Endothelial cell of umbilical vein (primary cell): ENCODE measurements at regions not wholly inside any gene's neighbourhood (a gene's known extent, or its start where the extent isn't known, plus 50 kb on each side); places are given as distances from the start of the nearest gene placed in this dataset.

Source experiments
- BruUV-seq: library from RNA; stranded (reverse); fragments of 400-500 nt; replicated peaks from 2 replicates; lab custom pipeline; 2021; lab: Mats Ljungman, UMichigan
- CTCF ChIA-PET: fragments of 300-600, 350-600 bp; sonication (Branson Sonifier 250); formaldehyde crosslinking; loops from one replicate; lab custom pipeline; 2021; ENCODE audit warnings: antibody characterized with exemption, inconsistent platforms; lab: Charles Lee
- POLR2A ChIA-PET: fragments of 300-600, 350-600 bp; sonication (Branson Sonifier 250); formaldehyde crosslinking; loops from one replicate; lab custom pipeline; 2021; ENCODE audit warnings: antibody characterized with exemption, inconsistent platforms; lab: Charles Lee
- DNase-seq: peaks from one replicate; pipeline ENCODE4 v3.0.0-alpha.2; 2011; ENCODE audit warnings: low read depth, low spot score
- FAIRE-seq: peaks from 2 replicates; lab custom pipeline; 2011; peaks lifted over from hg19 to GRCh38; lab: Jason Lieb, UNC
- H2AFZ ChIP-seq: 2 replicates; pipeline ENCODE4 v1.6.0; 2012; ENCODE audit warnings: low read depth, low read length, control low read depth, inconsistent platforms
- H3K27ac ChIP-seq: 2 replicates; pipeline ENCODE4 v1.5.1; 2011; ENCODE audit warnings: low read depth, mild to moderate bottlenecking, control low read depth, low read length, moderate library complexity; ENCODE audit not compliant: insufficient read depth
- H3K27me3 ChIP-seq, 2 experiments: 2 replicates each; pipeline versions ENCODE4 v1.6.0 to v1.6.1; 2011; ENCODE audit warnings: low read length in 2 of 2, mixed read lengths in 1 of 2; ENCODE audit not compliant: control insufficient read depth in 2 of 2, insufficient read depth in 2 of 2
- H3K36me3 ChIP-seq, 2 experiments: 2 replicates in 1 of 2; 3 replicates in 1 of 2; pipeline ENCODE4 v1.5.1; 2011; ENCODE audit warnings: low read length in 2 of 2, mild to moderate bottlenecking in 1 of 2, moderate library complexity in 1 of 2; ENCODE audit not compliant: control insufficient read depth in 2 of 2, insufficient read depth in 2 of 2; ENCODE audit errors: extremely low read depth in 1 of 2
- H3K4me1 ChIP-seq: 3 replicates; pipeline ENCODE4 v1.5.1; 2011; ENCODE audit warnings: mild to moderate bottlenecking, low read length; ENCODE audit not compliant: control insufficient read depth, insufficient read depth; ENCODE audit errors: extremely low read depth
- H3K4me2 ChIP-seq: 2 replicates; pipeline ENCODE4 v1.6.1; 2011; ENCODE audit warnings: low read length, control low read depth, mixed read lengths; ENCODE audit not compliant: insufficient read depth
- H3K4me3 ChIP-seq, 3 experiments: fragments of 200-600 bp in 1 of 3; sonication (generic), shearing (Covaris generic) in 1 of 3; replicated peaks in 1 of 3; 2 replicates each; pipeline ENCODE4 v1.5.1; 2011 to 2016; ENCODE audit warnings: control low read depth in 3 of 3, low read length in 3 of 3, mild to moderate bottlenecking in 2 of 3, inconsistent platforms in 1 of 3, low read depth in 1 of 3, moderate library complexity in 1 of 3; ENCODE audit not compliant: insufficient read depth in 1 of 3
- H3K79me2 ChIP-seq: 2 replicates; pipeline ENCODE4 v1.6.0; 2012; ENCODE audit warnings: low read length, inconsistent platforms; ENCODE audit not compliant: control insufficient read depth, insufficient read depth
- H3K9ac ChIP-seq: replicated peaks from 2 replicates; pipeline ENCODE3; 2011; ENCODE audit warnings: low read length, control low read depth; ENCODE audit not compliant: insufficient read depth; ENCODE audit errors: extremely low read depth
- H3K9me1 ChIP-seq: replicated peaks from 3 replicates; pipeline ENCODE4 v1.6.0; 2011; ENCODE audit warnings: mild to moderate bottlenecking, low read length; ENCODE audit not compliant: control insufficient read depth, insufficient read depth; ENCODE audit errors: extremely low read depth
- H3K9me3 ChIP-seq: replicated peaks from 2 replicates; pipeline ENCODE4 v1.5.1; 2012; ENCODE audit warnings: low read length, inconsistent platforms; ENCODE audit not compliant: control insufficient read depth, insufficient read depth
- H4K20me1 ChIP-seq: replicated peaks from 2 replicates; pipeline ENCODE3; 2011; ENCODE audit warnings: mild to moderate bottlenecking, low read length; ENCODE audit not compliant: control insufficient read depth, insufficient read depth; ENCODE audit errors: extremely low read depth
- EZH2 ChIP-seq: IDR thresholded peaks from 2 replicates; pipeline ENCODE4 v1.6.1; 2012; ENCODE audit warnings: borderline replicate concordance, low read depth, mild to moderate bottlenecking, moderate library complexity, low read length, inconsistent platforms; ENCODE audit not compliant: severe bottlenecking
- FOS ChIP-seq: IDR thresholded peaks from 2 replicates; pipeline ENCODE4 v1.6.1; 2011; ENCODE audit warnings: mild to moderate bottlenecking, low read length, moderate library complexity, borderline replicate concordance; ENCODE audit not compliant: insufficient read depth
- GATA2 ChIP-seq: IDR thresholded peaks from 2 replicates; pipeline ENCODE4 v1.7.0; 2011; ENCODE audit warnings: low read depth, mild to moderate bottlenecking, moderate library complexity, mixed read lengths, low read length; ENCODE audit not compliant: insufficient read length, insufficient read depth
- JUN ChIP-seq: IDR thresholded peaks from 2 replicates; pipeline ENCODE4 v1.6.1; 2011; ENCODE audit warnings: borderline replicate concordance, low read depth; ENCODE audit not compliant: insufficient read length, insufficient read depth
- MYC ChIP-seq: IDR thresholded peaks from one replicate; pipeline ENCODE4 v1.6.1; 2011; ENCODE audit warnings: mild to moderate bottlenecking, low read depth, low read length
- POLR2A ChIP-seq: IDR thresholded peaks from 2 replicates; pipeline ENCODE4 v1.6.1; 2012; ENCODE audit warnings: low read depth, mild to moderate bottlenecking, control low read depth, low read length
- POLR2AphosphoS5 ChIP-seq: IDR thresholded peaks from 2 replicates; pipeline ENCODE4 v1.6.1; 2012; ENCODE audit warnings: low read depth, mild to moderate bottlenecking, control low read depth, low read length, moderate library complexity; ENCODE audit not compliant: insufficient read depth
- dilution Hi-C: fragments of 300-500 bp; cut with MboI; formaldehyde crosslinking; loops from one replicate; pipeline ENCODE4 v1.15.0; 2019; ENCODE audit warnings: low sequenced_read_pairs; ENCODE audit not compliant: extremely low pct_ligation_motif_present
- intact Hi-C: fragments of 100-400 bp; cut with micrococcal nuclease; formaldehyde crosslinking; loops from one replicate; pipeline ENCODE4 v1.10.0; 2022
- TF ChIP-seq, protein P1 (sequence below): IDR thresholded peaks from 2 replicates; pipeline ENCODE4 v1.6.1; 2011; ENCODE audit not compliant: insufficient read depth, insufficient read length
- TF ChIP-seq, protein P2 (sequence below), 2 donors: IDR thresholded peaks; 1 replicate in 1 of 2; 2 replicates in 1 of 2; pipeline ENCODE4 v1.5.1; 2011; ENCODE audit warnings: low read length in 2 of 2, mild to moderate bottlenecking in 2 of 2, moderate library complexity in 2 of 2, control low read depth in 1 of 2, inconsistent platforms in 1 of 2, low read depth in 1 of 2; ENCODE audit not compliant: insufficient read depth in 1 of 2; ENCODE audit errors: extremely low read depth in 1 of 2

- no TSS peak for BruUV-seq
- intact Hi-C loops (no loop called here), dilution Hi-C loops (no loop called here)
- H3K9ac ChIP-seq: no peak overlapping the region
- no peaks in the 10 kb centered on the region for H3K4me1 ChIP-seq
- no peaks in the 10 kb centered on the region for H3K79me2 ChIP-seq
- no peak for DNase-seq
- no peak overlapping the region for H3K27ac ChIP-seq
- no peaks in the 10 kb centered on the region for H3K9me1 ChIP-seq
- ChIA-PET CTCF (interaction anchor here (1.1 kb wide), 1 partner anchor 14 kb away, joined by 4 read pairs; no protein-coding TSS in a partner anchor), POLR2A (no interaction called here)
- no peak overlapping the region for H2AFZ ChIP-seq
- no peak for FAIRE-seq
- no peak overlapping the region for H3K4me3 ChIP-seq
- no peaks in the 10 kb centered on the region for H4K20me1 ChIP-seq
- no peaks in the 10 kb centered on the region for H3K36me3 ChIP-seq
- TF ChIP-seq MYC (no peak), JUN (no peak), FOS (no peak), POLR2AphosphoS5 (no peak), EZH2 (no peak), GATA2 (no peak), POLR2A (no peak)
- TF ChIP-seq, protein P1, sequence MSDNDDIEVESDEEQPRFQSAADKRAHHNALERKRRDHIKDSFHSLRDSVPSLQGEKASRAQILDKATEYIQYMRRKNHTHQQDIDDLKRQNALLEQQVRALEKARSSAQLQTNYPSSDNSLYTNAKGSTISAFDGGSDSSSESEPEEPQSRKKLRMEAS: no peak
- TF ChIP-seq, protein P2, sequence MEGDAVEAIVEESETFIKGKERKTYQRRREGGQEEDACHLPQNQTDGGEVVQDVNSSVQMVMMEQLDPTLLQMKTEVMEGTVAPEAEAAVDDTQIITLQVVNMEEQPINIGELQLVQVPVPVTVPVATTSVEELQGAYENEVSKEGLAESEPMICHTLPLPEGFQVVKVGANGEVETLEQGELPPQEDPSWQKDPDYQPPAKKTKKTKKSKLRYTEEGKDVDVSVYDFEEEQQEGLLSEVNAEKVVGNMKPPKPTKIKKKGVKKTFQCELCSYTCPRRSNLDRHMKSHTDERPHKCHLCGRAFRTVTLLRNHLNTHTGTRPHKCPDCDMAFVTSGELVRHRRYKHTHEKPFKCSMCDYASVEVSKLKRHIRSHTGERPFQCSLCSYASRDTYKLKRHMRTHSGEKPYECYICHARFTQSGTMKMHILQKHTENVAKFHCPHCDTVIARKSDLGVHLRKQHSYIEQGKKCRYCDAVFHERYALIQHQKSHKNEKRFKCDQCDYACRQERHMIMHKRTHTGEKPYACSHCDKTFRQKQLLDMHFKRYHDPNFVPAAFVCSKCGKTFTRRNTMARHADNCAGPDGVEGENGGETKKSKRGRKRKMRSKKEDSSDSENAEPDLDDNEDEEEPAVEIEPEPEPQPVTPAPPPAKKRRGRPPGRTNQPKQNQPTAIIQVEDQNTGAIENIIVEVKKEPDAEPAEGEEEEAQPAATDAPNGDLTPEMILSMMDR (IDR thresholded peaks at IDR 0.05; ENCODE audit: extremely low read depth in 1 of 2, insufficient read depth in 1 of 2, low read depth in 1 of 2, low read length in 2 of 2): no peak
- no peaks in the 10 kb centered on the region for H3K9me3 ChIP-seq
- H3K27me3 ChIP-seq: peaks cover 5 to 7% of the 10 kb centered on the region in 2 experiments
- no peak overlapping the region for H3K4me2 ChIP-seq
These were observed 413.0 kb upstream of the RBMS3 start for GRCh38 chr3:28867836-28868235.
